ENCODE measurements at regions not wholly inside any gene's neighbourhood (a gene's known extent, or its start where the extent isn't known, plus 50 kb on each side); places are given as distances from the start of the nearest gene placed in this dataset.

DNA sequence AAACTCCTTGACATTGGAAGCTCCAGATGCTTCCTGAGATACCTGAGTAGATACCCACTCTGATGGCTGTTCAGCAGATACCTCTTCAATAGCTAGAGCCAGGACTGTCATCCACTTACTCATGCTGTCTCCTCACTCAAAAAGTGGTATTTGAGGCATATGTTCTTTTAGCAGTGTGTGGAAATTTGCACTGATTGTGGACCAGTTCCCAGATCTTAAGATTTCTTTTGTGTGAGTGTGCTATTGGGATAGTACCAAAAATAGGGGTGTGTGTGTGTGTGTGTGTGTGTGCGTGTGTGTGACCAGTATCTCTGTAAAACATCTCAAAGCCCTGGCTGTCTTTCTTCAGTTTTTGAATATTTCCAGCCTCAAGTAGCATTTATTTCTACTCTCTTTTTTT lies 108.3 kb downstream of the SLITRK5 start:
- TF ChIP-seq, protein P1, sequence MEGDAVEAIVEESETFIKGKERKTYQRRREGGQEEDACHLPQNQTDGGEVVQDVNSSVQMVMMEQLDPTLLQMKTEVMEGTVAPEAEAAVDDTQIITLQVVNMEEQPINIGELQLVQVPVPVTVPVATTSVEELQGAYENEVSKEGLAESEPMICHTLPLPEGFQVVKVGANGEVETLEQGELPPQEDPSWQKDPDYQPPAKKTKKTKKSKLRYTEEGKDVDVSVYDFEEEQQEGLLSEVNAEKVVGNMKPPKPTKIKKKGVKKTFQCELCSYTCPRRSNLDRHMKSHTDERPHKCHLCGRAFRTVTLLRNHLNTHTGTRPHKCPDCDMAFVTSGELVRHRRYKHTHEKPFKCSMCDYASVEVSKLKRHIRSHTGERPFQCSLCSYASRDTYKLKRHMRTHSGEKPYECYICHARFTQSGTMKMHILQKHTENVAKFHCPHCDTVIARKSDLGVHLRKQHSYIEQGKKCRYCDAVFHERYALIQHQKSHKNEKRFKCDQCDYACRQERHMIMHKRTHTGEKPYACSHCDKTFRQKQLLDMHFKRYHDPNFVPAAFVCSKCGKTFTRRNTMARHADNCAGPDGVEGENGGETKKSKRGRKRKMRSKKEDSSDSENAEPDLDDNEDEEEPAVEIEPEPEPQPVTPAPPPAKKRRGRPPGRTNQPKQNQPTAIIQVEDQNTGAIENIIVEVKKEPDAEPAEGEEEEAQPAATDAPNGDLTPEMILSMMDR (IDR thresholded peaks at IDR 0.05; ENCODE audit: low read depth, low read length), result no peak
- no peak for DNase-seq (ENCODE audit: low read depth, low spot score)
- H3K9me3 ChIP-seq (ENCODE audit: control insufficient read depth, insufficient read depth, low read length), result no peaks in the 10 kb centered on the region
- no peak overlapping the region for H3K27ac ChIP-seq (ENCODE audit: low read depth, low read length)
- POLR2A ChIA-PET, result no interaction called here
- no peak overlapping the region for H3K4me3 ChIP-seq (ENCODE audit: low read depth, low read length)
- no peaks in the 10 kb centered on the region for H3K27me3 ChIP-seq (ENCODE audit: control insufficient read depth, insufficient read depth, low read length)
- CTCF ChIA-PET, result no interaction called here

DNA sequence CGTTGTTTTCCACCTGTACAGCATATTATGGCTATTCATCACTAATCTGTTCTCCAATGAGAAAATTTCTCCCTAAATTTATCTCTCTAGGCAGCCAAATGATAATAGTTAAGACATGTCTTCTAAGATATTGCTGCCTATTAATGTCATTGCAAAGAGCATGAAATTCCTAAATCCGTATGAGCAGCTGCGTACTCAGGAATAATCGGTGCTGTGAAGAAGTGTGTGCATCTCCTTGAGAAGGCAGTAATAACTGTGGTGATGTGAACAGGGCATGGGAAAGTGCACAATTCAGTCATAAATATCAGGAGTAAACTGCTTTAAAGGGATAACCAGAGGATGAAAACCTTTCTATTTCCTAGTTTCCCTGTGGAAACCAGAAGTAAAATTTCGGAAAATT lies 112.2 kb downstream of the SLITRK5 start:
- CTCF ChIA-PET, result no interaction called here

DNA sequence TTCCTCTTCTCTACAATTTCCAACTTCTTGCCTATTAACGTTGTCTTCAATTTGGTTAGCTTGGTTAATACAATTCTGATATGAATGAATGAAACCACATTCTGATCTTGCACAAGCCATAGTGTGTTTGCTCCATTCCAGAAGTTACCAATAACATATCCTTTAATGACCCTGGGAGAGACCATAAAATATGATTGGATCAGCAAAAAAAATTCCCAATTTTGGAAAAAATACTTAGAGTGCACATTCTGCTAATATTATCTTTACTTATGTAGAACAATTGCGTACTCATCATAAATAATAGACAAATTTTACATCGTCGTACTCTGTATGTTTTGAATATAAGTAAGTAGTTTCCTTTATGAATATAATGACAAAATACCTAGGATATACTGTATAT lies 117.2 kb downstream of the SLITRK5 start:
- DNase-seq (ENCODE audit: low read depth, low spot score), result no peak
- H3K9me3 ChIP-seq (ENCODE audit: control insufficient read depth, insufficient read depth, low read length), result no peaks in the 10 kb centered on the region
- ChIA-PET CTCF (no interaction called here), POLR2A (no interaction called here)
- no peak overlapping the region for H3K4me3 ChIP-seq (ENCODE audit: low read depth, low read length)
- no peaks in the 10 kb centered on the region for H3K27me3 ChIP-seq (ENCODE audit: control insufficient read depth, insufficient read depth, low read length)
- no peak overlapping the region for H3K27ac ChIP-seq (ENCODE audit: low read depth, low read length)
- TF ChIP-seq, protein P1 (IDR thresholded peaks at IDR 0.05; ENCODE audit: low read depth, low read length), result no peak

More for the DNA sequence above, 112.2 kb downstream of the SLITRK5 start:
- no peaks in the 10 kb centered on the region for H3K27me3 ChIP-seq (ENCODE audit: control insufficient read depth, insufficient read depth, low read length)
- TF ChIP-seq, protein P1 (IDR thresholded peaks at IDR 0.05; ENCODE audit: low read depth, low read length), result no peak
- no peak overlapping the region for H3K4me3 ChIP-seq (ENCODE audit: low read depth, low read length)
- POLR2A ChIA-PET, result no interaction called here
- DNase-seq (ENCODE audit: low read depth, low spot score), result no peak
- H3K27ac ChIP-seq (ENCODE audit: low read depth, low read length), result no peak overlapping the region
- no peaks in the 10 kb centered on the region for H3K9me3 ChIP-seq (ENCODE audit: control insufficient read depth, insufficient read depth, low read length)

DNA sequence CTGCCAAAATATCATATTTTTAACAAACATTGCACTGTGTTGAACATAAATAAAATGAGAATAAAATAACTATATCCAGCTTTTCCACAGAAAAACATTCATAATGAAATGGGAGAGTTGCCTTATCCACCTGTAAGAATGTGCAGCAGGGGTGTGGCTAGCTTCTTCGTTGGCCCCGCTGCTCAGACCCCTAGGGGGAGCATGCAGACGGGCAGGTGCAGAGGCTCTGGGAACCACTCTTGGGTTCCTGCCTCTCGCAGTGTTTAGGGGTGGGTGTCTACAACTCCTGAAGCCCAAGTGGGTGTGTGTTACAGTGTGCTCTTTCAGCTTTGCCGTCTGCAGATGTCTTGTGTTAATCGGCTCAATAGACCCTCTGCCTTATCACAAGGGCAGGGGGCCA lies 121.7 kb downstream of the SLITRK5 start:
- no peak for DNase-seq (ENCODE audit: low read depth, low spot score)
- H3K4me3 ChIP-seq (ENCODE audit: low read depth, low read length), result no peak overlapping the region
- H3K27ac ChIP-seq (ENCODE audit: low read depth, low read length), result no peak overlapping the region
- no peaks in the 10 kb centered on the region for H3K27me3 ChIP-seq (ENCODE audit: control insufficient read depth, insufficient read depth, low read length)
- no peaks in the 10 kb centered on the region for H3K9me3 ChIP-seq (ENCODE audit: control insufficient read depth, insufficient read depth, low read length)
- CTCF ChIA-PET, result no interaction called here
- POLR2A ChIA-PET, result no interaction called here
- TF ChIP-seq, protein P1 (IDR thresholded peaks at IDR 0.05; ENCODE audit: low read depth, low read length), result no peak

DNA sequence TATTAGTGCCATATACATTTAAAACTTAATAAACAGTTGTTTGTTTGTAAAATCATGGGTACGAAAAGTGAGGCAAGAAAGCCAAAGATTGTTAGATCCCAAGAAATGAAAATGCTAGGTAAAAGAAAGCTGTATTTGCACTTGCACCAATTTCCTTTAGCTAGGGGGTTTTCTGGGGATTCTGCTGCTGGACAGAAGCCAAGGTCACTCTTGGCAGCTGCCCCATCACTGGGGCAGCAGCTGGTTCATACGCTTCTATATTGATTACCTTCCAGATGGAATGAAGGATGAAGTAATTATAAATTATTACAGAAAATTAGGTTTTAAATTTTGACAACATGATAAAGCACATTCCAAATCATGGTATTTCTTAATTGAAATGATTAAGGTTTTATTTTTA lies 127.4 kb downstream of the SLITRK5 start:
- TF ChIP-seq, protein P1 (IDR thresholded peaks at IDR 0.05; ENCODE audit: low read depth, low read length), result no peak
- ChIA-PET CTCF (no interaction called here), POLR2A (no interaction called here)
- DNase-seq (ENCODE audit: low read depth, low spot score), result no peak
- H3K27ac ChIP-seq (ENCODE audit: low read depth, low read length), result no peak overlapping the region
- H3K4me3 ChIP-seq (ENCODE audit: low read depth, low read length), result no peak overlapping the region
- no peaks in the 10 kb centered on the region for H3K9me3 ChIP-seq (ENCODE audit: control insufficient read depth, insufficient read depth, low read length)
- H3K27me3 ChIP-seq (ENCODE audit: control insufficient read depth, insufficient read depth, low read length), result no peaks in the 10 kb centered on the region

Measured in AG04450 (cell line).